IPS-15b (cell line): ENCODE measurements at regions not wholly inside any gene's neighbourhood (a gene's known extent, or its start where the extent isn't known, plus 50 kb on each side); places are given as distances from the start of the nearest gene placed in this dataset.

Source experiments
- H3K27me3 ChIP-seq: one replicate; pipeline ENCODE4 v1.6.1; 2013; ENCODE audit warnings: low read length; ENCODE audit not compliant: control insufficient read depth, insufficient read depth
- H3K36me3 ChIP-seq: one replicate; pipeline ENCODE4 v1.6.1; 2013; ENCODE audit warnings: low read length; ENCODE audit not compliant: control insufficient read depth, insufficient read depth
- H3K4me1 ChIP-seq: one replicate; pipeline ENCODE4 v1.6.1; 2013; ENCODE audit warnings: mild to moderate bottlenecking, low read length; ENCODE audit not compliant: control insufficient read depth, insufficient read depth
- H3K4me3 ChIP-seq: one replicate; pipeline ENCODE4 v1.5.1; 2013; ENCODE audit warnings: low read depth, low read length
- H3K9ac ChIP-seq: one replicate; pipeline ENCODE4 v1.6.1; 2013; ENCODE audit warnings: low read depth, mild to moderate bottlenecking, low read length
- H3K9me3 ChIP-seq: one replicate; pipeline ENCODE4 v1.6.1; 2013; ENCODE audit warnings: mild to moderate bottlenecking, low read length; ENCODE audit not compliant: control insufficient read depth, insufficient read depth

- no peaks in the 10 kb centered on the region for H3K9me3 ChIP-seq
- H3K4me3 ChIP-seq, result no peak overlapping the region
- H3K9ac ChIP-seq, result no peak overlapping the region
- H3K27me3 ChIP-seq, result no peaks in the 10 kb centered on the region
- no peaks in the 10 kb centered on the region for H3K36me3 ChIP-seq
- H3K4me1 ChIP-seq, result no peaks in the 10 kb centered on the region
These were observed 273.1 kb downstream of the UACA start for GRCh38 chr15:70490148-70490837.

DNA sequence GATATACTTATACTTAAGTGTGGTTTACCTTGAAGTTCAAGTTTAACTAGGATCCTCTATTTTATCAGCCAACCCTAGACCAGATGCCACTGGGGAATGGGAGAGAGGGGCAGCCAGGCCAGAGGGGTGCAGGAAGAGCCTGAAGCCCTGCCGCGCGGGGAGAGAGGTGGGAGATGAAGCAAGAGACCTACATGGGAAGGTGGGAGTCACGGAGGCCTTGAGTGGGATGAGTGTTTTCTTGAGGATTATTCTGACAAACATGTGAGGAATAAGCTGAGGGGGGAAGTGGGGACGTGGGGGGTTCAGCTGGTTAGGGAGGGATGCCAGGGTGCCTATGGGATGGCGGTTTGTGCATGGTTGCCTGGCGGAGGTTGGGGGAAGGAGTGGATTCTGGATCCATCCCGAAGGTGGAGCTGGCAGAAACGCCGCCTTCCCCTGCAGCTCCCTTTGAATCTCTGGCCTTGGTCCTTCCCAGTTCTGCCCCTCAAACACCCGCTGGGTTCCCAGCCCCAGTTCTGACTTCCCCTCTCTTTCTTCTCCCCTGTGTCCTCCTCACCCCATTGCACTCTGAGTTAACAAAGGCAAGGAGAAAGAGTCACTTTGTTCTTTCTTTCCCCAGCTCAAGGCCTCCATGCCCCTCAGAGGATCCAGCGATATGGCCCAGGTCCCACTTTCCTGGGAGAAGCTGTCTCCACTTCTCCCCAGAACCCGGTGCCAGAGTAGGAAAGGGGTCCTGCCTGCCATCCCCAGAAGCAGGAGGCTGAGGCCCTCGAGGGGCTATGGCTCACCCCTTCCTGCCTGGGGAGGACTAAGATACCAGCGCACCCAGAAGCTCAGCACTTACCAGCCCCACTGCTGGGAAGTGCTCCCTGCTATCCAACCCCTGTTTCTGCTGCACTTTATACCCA is 274.2 kb downstream of the UACA start:
- H3K4me1 ChIP-seq, result no peaks in the 10 kb centered on the region
- H3K27me3 ChIP-seq, result no peaks in the 10 kb centered on the region
- no peak overlapping the region for H3K4me3 ChIP-seq
- no peaks in the 10 kb centered on the region for H3K9me3 ChIP-seq
- no peaks in the 10 kb centered on the region for H3K36me3 ChIP-seq
- no peak overlapping the region for H3K9ac ChIP-seq

DNA sequence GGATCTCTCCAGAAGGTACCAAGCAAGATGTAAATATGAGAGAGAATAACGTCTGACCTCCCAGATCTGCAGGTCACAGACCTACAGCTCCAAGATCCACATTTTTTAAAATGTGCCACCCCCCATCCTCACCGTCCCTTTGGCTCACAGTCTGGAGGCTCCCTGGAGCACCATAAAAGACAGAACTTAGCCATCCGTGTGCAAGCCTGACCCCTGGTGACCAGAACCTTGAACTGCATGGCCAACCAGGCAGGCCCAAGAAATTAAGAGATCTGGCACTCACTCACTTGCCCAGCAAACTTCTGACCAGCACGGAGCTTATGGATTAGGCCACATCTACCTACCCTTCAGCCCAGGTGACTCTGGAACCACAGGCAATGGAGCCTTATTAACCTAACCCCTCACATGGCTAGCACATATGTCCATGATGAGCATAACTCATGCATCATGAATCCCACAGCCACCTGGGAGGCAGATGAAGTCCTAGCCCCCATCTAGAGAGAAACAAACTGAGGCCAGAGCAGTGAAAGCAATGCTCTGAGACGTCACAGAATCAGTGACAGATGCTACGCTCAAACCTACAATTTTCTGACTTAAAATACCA is 275.3 kb downstream of the UACA start:
- Histone ChIP-seq H3K4me3 (no peak overlapping the region), H3K4me1 (no peaks in the 10 kb centered on the region), H3K36me3 (no peaks in the 10 kb centered on the region), H3K9ac (no peak overlapping the region), H3K27me3 (no peaks in the 10 kb centered on the region), H3K9me3 (no peaks in the 10 kb centered on the region)

DNA sequence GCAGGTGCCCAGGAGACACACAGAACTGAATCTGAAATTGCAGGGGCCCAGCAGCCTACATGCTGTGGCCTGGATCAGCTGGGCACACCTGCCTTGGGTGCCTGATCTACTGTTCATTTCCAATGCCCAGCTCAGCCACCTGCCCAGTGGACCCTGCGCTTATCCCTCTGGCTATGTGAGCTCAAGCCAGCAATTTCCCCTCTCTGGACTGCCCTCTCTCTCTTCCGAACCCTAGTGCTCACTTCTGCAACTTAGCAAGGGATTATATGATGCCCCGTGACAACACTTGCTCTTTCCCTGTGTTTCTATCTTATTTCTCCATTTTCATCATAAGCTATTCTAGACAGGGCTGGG is 276.0 kb downstream of the UACA start:
- Histone ChIP-seq H3K27me3 (no peaks in the 10 kb centered on the region), H3K9me3 (no peaks in the 10 kb centered on the region), H3K36me3 (no peaks in the 10 kb centered on the region), H3K4me1 (no peaks in the 10 kb centered on the region), H3K9ac (no peak overlapping the region), H3K4me3 (no peak overlapping the region)

- no peaks in the 10 kb centered on the region for H3K36me3 ChIP-seq
- no peak overlapping the region for H3K4me3 ChIP-seq
- no peaks in the 10 kb centered on the region for H3K27me3 ChIP-seq
- H3K9me3 ChIP-seq, result no peaks in the 10 kb centered on the region
- no peak overlapping the region for H3K9ac ChIP-seq
- H3K4me1 ChIP-seq, result no peaks in the 10 kb centered on the region
These were observed 276.6 kb downstream of the UACA start for GRCh38 chr15:70486451-70487386.

GRCh38 chr15:70486012-70486411 is 277.3 kb downstream of the UACA start:
- Histone ChIP-seq H3K4me1 (no peaks in the 10 kb centered on the region), H3K9me3 (no peaks in the 10 kb centered on the region), H3K4me3 (no peak overlapping the region), H3K9ac (no peak overlapping the region), H3K36me3 (no peaks in the 10 kb centered on the region), H3K27me3 (no peaks in the 10 kb centered on the region)

DNA sequence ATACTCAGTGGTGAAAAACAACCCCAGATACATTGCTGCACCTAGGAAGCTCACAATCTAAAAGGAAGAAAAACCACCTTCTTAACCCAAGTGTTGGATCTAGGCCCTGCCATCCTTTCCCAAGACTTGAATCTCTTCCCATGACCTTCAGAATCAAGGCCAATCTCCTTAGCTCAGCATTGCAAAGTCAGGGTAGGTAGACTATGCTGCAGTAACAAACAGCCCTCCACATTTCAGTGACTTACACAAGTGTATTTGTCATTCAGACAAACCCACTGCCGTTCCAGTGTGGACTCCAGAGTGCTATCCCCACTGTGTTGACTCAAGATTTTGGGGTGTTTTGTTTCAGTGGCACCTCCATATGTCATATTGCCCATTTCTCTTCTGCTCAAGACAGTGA is 278.4 kb downstream of the UACA start:
- H3K9me3 ChIP-seq, result no peaks in the 10 kb centered on the region
- H3K4me1 ChIP-seq, result no peaks in the 10 kb centered on the region
- no peak overlapping the region for H3K4me3 ChIP-seq
- no peak overlapping the region for H3K9ac ChIP-seq
- no peaks in the 10 kb centered on the region for H3K36me3 ChIP-seq
- H3K27me3 ChIP-seq, result no peaks in the 10 kb centered on the region

DNA sequence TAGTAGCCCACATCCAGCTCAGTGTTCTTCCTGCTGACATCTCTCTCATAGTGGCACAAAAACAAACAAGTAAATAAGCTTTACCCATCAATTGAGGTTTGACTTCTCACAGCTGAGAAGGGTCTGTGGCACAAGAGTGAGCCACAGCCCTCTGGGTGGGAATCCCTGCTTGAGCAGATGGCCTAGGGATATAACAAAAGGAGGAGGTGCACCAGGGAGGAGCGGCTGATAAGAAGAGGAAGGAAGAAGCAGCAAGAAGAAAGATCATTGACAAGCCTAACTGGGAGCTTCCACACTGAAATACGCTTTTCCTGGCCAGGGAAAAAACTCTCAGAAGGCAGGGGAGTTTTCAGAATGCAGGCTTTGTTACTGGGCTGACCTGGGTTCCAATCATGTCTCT is 279.8 kb downstream of the UACA start:
- Histone ChIP-seq H3K9ac (no peak overlapping the region), H3K9me3 (no peaks in the 10 kb centered on the region), H3K36me3 (no peaks in the 10 kb centered on the region), H3K27me3 (no peaks in the 10 kb centered on the region), H3K4me3 (no peak overlapping the region), H3K4me1 (no peaks in the 10 kb centered on the region)

- Histone ChIP-seq H3K27me3 (no peaks in the 10 kb centered on the region), H3K4me3 (no peak overlapping the region), H3K9me3 (no peaks in the 10 kb centered on the region), H3K9ac (no peak overlapping the region), H3K36me3 (no peaks in the 10 kb centered on the region), H3K4me1 (no peaks in the 10 kb centered on the region)
These were observed 283.0 kb downstream of the UACA start for GRCh38 chr15:70480196-70480856.

DNA sequence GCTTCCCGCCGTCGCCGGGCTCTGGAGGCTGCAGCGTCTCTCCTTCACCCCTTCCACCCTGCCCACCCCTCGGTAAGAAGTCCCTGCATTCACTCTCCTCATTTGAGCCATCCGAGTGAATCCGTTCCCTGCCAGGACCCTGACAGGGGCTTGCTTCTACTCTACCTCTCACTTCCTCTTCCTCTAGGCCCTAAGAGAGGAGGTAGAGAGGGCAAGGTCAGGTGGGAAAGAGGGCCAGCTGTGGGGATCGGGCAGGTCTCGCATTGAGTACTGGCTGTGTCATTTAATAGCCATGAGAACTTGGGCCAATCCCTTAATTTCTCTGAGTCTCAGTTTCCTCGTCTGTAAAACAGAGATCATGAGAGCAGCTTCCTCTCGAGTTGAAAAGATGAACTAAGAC is 283.6 kb downstream of the UACA start:
- Histone ChIP-seq H3K9me3 (no peaks in the 10 kb centered on the region), H3K4me3 (no peak overlapping the region), H3K27me3 (no peaks in the 10 kb centered on the region), H3K4me1 (no peaks in the 10 kb centered on the region), H3K36me3 (no peaks in the 10 kb centered on the region), H3K9ac (no peak overlapping the region)

DNA sequence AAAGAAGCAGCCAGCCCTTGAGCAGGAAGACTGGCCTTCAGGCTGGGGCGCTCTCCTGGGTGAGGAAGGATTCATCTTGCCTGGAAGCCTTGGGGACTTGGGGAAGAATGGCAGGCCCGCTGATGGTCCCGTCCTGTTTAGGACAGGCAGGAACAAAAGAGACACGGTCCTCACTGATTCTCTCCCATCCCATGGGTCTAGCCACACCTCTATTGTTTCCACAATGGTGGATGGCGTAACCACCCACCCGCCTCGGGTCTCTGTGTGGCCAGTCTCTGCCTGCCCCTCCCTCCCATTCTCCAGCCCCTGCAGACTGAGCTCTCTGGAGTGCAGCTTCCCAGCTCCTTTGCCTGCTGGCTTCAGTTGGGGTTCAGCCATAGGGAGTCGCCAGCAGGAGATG is 284.3 kb downstream of the UACA start:
- no peak overlapping the region for H3K9ac ChIP-seq
- H3K4me3 ChIP-seq, result no peak overlapping the region

More for the DNA sequence above, 284.3 kb downstream of the UACA start:
- Histone ChIP-seq H3K27me3 (no peaks in the 10 kb centered on the region), H3K4me1 (no peaks in the 10 kb centered on the region), H3K36me3 (no peaks in the 10 kb centered on the region), H3K9me3 (no peaks in the 10 kb centered on the region)
